ENCODE measurements at regions not wholly inside any gene's neighbourhood (a gene's known extent, or its start where the extent isn't known, plus 50 kb on each side); places are given as distances from the start of the nearest gene placed in this dataset.

GRCh38 chr13:105960326-105960725 is 575.1 kb downstream of the EFNB2 start:
- Histone ChIP-seq H3K14ac (ENCODE audit: insufficient read length) (no peak overlapping the region), H3K56ac (replicated peaks; ENCODE audit: insufficient read length, low read depth, low read length) (no peak overlapping the region), H4K8ac (ENCODE audit: extremely low read depth, insufficient read depth, low read length) (no peak overlapping the region), H3K9ac (replicated peaks in 1 of 4; ENCODE audit: extremely low read depth in 1 of 4, low read depth in 3 of 4, low read length in 3 of 4) (no peak overlapping the region), H3K9me3 (ENCODE audit: insufficient read depth in 2 of 2, low read depth in 1 of 2, low read length in 1 of 2) (no peaks in the 10 kb centered on the region), H2BK20ac (ENCODE audit: low read length) (no peak overlapping the region), H3K4me2 (ENCODE audit: insufficient read depth in 1 of 2, low read depth in 2 of 2, low read length in 2 of 2) (no peak overlapping the region), H2BK120ac (replicated peaks; ENCODE audit: low read depth, low read length) (no peak overlapping the region), H3K4me1 (replicated peaks in 1 of 4; ENCODE audit: control insufficient read depth in 3 of 4, insufficient read depth in 4 of 4, low read length in 3 of 4) (peaks cover 0 to 3% (median 0%) of the 10 kb centered on the region in 4 experiments; a peak in 1 of 7 replicates), H3K79me1 (ENCODE audit: low read depth, low read length) (no peaks in the 10 kb centered on the region), H3K18ac (ENCODE audit: extremely low read depth, low read length) (no peak overlapping the region), H3K4me3 (ENCODE audit: extremely low read depth in 1 of 4, insufficient read depth in 2 of 4, low read depth in 3 of 4, low read length in 4 of 4) (no peak overlapping the region), H3K79me2 (ENCODE audit: control insufficient read depth in 1 of 2, insufficient read depth in 2 of 2, low read length in 2 of 2) (no peaks in the 10 kb centered on the region), H3K27ac (ENCODE audit: low read depth, low read length) (no peak overlapping the region), H4K5ac (ENCODE audit: insufficient read length, low read depth, low read length) (no peak overlapping the region), H3K36me3 (ENCODE audit: control insufficient read depth in 2 of 4, insufficient read depth in 4 of 4, low read length in 3 of 4) (no peaks in the 10 kb centered on the region), H4K20me1 (replicated peaks in 1 of 2; ENCODE audit: control insufficient read depth in 1 of 2, insufficient read depth in 2 of 2, low read length in 2 of 2) (no peaks in the 10 kb centered on the region), H2BK15ac (ENCODE audit: low read length) (no peak overlapping the region), H3K23me2 (ENCODE audit: low read depth, low read length) (no peaks in the 10 kb centered on the region), H3K4ac (replicated peaks; ENCODE audit: insufficient read length, low read depth, low read length) (no peak overlapping the region), H2AK5ac (ENCODE audit: low read depth, low read length) (no peak overlapping the region), H3K27me3 (replicated peaks in 1 of 4; ENCODE audit: control insufficient read depth in 3 of 4, extremely low read depth in 1 of 4, insufficient read depth in 3 of 4, low read length in 3 of 4) (peaks cover 0 to 1% (median 0%) of the 10 kb centered on the region in 4 experiments; a peak in 1 of 7 replicates), H4K91ac (replicated peaks; ENCODE audit: insufficient read length, low read length) (no peak overlapping the region), H2BK5ac (ENCODE audit: low read depth, low read length) (no peak overlapping the region), H2AFZ (ENCODE audit: low read length) (no peak overlapping the region), H3K23ac (ENCODE audit: insufficient read length) (no peak overlapping the region), H2BK12ac (ENCODE audit: low read depth, low read length) (no peak overlapping the region)
- FAIRE-seq, result no peak
- 95% methylated on average over 7 of the region's 7 CpGs; no CpG with 5 or more reads in 1 of the 2 experiments for WGBS, 2 experiments (ENCODE audit: extremely low coverage in 1 of 2, insufficient coverage in 1 of 2, insufficient read length in 1 of 2, insufficient replicate concordance in 2 of 2, low coverage in 1 of 2, low lambda C conversion rate in 2 of 2, missing lambda C conversion rate in 1 of 2)
- POLR2A ChIA-PET (ENCODE audit: partially characterized antibody), result no interaction called here
- TF ChIP-seq RAD21 (IDR thresholded peaks at IDR 0.05 in 1 of 2, conservative IDR thresholded peaks at IDR 0.05 in 1 of 2; ENCODE audit: low read depth in 2 of 2, low read length in 2 of 2) (no peak), ATF3 (IDR thresholded peaks at IDR 0.05; ENCODE audit: insufficient read depth, low read depth, low read length) (no peak), ZNF274 (IDR thresholded peaks at IDR 0.05; ENCODE audit: borderline replicate concordance, extremely low read depth, low read length) (no peak), RBBP5 (IDR thresholded peaks at IDR 0.05; ENCODE audit: borderline replicate concordance, low read depth, low read length) (no peak), KDM5A (IDR thresholded peaks at IDR 0.05; ENCODE audit: low read length) (no peak), SUZ12 (IDR thresholded peaks at IDR 0.05; ENCODE audit: low read length) (no peak), CHD1 (IDR thresholded peaks at IDR 0.05; ENCODE audit: low read depth, low read length) (no peak), NRF1 (IDR thresholded peaks at IDR 0.05; ENCODE audit: low read depth, low read length) (no peak), TCF12 (IDR thresholded peaks at IDR 0.05; ENCODE audit: low read depth, low read length) (no peak), JUN (IDR thresholded peaks at IDR 0.05; ENCODE audit: low read depth, low read length) (no peak), PHF8 (conservative IDR thresholded peaks at IDR 0.05; ENCODE audit: low read depth, low read length) (no peak)
- CTCF ChIA-PET (ENCODE audit: partially characterized antibody), result no interaction called here
- DNase-seq (ENCODE audit: low read depth in 1 of 2, low spot score in 2 of 2), result no peak
